NCI-H2196 treated with DMSO at 0.1 percent for 48 hours (cell line): ENCODE measurements at regions not wholly inside any gene's neighbourhood (a gene's known extent, or its start where the extent isn't known, plus 50 kb on each side); places are given as distances from the start of the nearest gene placed in this dataset.

Experiments
- DNase-seq: peaks from one replicate; lab custom pipeline; 2025; ENCODE audit not compliant: unreplicated experiment; lab: John Stamatoyannopoulos, UW

DNA sequence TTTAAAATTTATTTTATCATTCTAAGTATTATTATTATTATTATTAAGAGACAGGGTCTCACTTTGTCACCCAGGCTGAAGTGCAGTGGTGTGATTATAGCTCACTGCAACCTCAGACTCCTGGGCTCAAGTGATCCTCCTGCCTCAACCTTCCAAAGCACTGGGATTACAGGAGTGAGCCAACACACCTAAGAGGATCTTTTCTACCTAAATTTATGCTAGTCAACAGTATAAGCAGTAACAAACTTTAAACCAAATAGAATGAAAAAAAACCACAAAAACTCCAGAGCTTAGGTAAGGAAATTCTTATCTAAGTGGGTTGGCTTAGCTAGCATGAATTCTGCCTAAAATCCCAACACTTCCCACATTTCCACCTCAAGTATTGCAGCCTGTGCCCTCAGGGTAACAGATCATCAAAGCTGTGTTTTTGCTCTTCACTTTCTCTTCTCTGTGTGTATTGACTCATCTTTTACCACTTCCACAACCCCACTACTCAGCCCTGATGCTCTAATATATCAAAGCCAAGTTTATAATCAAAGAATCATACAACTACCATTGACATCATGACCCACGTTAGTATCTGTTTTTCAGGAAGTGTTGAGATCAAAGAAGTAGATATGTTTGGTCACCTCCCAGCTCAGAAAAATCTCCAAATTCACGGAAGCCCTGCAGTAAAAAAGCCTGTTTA is 93.7 kb upstream of the SPON1 start:
- DNase-seq = no peak

DNA sequence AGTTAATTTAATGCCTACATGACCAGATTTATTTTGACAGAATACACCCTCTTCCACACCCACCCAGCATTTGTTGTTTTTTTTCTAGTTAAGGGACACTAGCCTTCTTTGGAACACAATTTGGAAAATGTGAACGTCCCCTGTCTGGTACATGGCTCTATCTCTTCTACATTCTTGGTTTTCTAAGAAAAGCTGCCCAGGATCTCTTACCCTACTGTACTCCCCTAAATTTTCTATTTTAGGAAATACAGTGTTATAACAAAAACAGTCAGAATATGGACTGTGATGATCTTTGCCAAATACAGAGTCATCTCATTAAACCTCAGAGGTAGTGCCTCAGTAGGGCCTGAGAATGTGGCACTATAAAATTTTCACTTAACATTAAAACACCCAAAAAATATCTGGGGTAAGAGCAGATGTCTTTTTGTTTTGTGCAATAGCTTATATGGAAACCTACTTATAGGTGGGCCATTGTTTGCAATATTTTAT is 93.1 kb upstream of the SPON1 start:
- DNase-seq = no peak

DNA sequence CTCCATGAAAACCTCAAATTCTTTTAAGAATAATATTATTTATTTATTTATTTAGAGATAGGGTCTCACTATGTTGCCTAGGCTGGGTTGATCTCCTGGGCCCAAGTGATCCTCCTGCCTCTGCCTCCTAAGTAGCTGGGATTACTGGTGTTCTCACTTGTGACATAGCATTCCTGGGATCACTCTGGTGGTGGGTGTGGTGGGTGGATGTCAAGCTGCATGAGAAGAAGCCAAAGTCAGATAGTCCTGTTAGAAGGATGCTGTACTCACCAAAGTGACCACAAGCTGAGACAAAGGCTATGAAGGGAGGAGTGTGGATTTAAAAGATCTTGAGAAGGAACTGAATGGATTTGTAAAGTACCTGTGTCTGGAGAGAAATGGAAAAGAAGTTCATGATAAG is 87.9 kb upstream of the SPON1 start:
- no peak for DNase-seq

DNA sequence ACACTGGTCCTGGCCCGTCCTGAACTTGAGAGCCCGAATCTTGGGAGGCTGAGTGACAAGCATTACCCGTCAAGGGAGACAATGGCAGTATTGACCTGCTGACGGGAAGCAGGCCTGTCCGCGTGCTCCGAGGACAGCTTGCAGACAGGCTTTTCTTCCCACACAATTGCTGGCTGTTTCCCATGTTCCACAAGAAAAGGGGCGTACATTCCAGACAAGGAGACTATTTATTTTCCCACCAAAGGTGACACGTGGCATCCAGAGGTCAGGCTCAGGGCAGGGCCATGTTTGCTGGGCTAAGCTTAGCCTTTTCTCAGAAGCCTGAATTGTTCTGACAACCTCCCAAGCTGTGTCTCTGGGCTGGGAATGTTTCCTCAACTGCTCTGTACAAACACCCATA is 86.9 kb upstream of the SPON1 start:
- no peak for DNase-seq

DNA sequence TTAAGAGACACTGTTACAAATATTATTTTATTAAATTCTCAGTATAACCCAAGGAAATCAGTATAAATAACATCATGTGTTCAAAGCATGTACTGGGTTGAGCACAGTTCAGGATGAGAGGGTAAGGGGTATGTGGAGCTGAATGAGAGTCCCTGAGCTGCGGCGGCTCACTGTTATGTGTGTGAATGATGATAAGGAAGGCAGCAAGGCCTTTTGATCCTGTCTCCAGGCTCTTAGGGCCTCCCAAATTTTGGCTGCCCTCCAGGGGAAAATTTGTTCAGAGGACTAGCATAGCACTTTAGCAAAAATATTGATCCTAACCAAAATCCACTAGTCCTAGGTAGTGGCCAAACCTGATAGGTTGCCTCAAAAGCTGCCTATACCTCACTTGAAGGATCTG is 86.1 kb upstream of the SPON1 start:
- DNase-seq = no peak

DNA sequence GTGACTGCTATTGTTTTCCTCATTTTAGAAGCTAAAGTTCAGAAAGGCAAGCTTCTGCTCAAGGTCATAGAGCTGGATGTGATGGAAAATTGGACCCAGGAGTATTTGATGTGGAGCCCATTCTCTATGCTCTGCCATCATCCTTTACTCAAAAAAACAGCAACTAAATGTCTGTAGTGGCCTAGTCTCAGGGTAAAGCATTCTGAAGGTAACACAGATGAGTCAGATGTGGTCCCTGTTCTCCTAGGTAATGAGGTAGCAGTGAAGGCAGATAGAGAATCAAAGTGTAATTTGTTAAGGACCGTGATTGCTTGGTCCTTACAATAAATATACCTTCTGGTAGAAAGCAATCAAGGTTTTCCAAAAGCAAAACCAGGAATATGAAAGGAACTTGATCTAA is 84.4 kb upstream of the SPON1 start:
- no peak for DNase-seq

DNA sequence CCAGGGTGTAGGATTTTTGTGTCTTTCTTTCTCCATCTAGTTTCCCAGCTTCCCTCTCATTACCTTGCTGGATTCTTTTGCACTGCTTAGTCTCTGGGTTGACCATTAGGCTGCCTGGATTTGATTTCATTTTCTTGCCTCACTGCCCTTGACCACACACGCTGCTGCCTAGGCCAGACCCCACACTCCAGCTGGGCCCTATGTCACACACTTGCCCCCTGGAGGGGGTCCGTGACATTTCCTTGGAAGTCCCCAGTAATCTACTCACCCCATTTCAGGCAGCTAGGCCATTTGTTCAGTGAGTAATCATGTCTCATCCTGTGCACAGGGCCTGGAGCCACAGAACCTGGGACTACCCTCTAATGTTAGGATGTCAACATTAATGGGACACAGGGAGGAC is 81.9 kb upstream of the SPON1 start:
- DNase-seq = no peak

DNA sequence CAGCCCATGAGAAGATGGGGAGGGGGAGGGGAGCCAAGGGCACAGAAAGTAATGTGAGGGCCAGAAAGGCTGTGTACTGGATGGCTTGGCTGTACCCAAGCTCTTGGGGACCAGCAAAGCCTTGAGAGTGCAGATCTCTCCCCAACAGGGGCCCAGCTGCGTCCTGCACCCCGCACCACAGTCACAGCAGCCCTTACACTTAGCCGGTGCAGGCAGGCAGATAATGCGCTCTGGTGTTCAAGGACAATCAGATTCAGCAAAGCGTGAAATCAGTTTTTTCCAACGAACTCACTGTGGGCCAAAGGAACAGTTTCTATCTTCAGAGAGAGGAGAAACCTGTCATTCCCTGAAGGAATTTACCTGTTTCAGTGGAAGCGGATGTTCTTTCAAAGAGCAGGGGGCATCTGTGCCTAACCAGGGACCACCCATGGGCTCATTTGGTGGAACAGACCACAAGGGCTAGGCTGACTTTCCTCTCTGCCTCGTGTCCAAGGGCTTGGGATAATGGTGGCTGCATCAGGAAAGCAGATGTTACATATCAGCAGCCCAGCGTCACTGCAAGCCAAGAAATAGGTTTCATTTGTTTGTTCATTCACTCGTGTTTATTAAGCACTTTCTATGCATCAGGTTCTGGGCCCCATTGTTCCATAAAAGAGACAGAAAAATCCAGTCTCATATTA is 81.2 kb upstream of the SPON1 start:
- DNase-seq = no peak

DNA sequence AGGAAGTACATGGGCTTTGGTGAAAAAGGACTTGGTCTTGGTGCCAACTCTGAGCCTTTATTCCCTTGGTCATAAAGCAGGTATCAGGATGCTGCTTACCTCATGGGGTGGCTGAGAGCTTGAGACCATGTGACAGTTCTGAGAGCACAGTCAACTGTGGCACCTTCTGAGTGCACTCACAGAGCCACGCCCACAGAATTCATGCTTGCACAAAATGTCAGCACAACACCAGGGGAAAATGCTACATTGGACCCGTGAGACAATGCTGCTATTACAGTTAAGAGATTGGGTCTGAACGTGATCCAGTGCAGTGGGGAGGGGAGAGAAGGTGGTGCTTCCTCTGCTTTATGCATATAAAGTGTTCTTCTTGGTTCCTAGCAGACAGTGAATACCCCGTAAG is 79.5 kb upstream of the SPON1 start:
- DNase-seq = no peak

DNA sequence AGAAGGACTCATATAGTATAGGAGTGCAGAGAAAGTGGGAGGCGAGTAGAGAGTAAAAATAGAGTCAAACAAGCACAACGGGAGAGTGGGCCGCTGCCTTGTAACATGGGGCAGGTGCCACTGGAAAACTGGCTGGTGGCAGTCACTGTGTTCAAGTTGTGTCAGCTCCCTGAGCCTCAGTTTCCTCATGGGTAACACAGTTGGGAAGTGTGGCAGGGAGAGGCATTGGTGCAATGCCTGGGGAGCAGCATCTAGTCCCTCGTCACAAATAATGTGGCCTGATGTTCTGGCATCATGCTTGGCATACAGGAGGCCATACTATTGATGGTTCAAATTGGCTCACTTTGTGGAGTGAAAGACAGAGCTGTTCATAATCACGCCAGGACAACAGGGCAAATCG is 78.9 kb upstream of the SPON1 start:
- DNase-seq = no peak

DNA sequence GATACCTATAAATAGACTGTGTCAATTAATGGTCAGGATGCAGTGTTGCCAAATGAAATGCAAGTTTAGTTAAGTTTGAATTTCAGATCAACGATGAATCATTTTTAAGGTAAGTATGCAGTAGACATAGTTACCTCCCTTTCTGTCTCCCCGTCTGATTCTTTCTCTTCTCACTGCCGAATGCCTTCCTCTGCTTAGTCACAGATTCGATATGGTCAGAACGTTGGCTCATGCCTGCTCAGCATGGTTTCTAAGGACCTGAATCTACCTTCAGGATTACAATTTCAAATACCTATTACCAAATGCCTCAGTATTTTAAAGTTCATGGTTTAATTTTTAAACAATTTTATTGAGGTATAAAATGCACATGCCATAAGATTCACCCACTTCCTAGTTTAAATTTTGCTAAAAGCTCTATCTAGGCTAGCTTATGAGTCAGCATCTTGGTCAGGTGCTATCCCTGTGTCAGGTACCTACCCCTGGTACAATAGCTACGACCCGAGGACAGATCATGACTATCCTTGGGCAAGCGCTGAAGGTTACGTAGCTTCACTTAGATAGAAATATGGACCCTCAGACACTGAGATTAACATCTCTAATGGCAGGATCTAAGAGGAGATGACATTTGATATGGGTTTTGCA is 78.2 kb upstream of the SPON1 start:
- DNase-seq = no peak

DNA sequence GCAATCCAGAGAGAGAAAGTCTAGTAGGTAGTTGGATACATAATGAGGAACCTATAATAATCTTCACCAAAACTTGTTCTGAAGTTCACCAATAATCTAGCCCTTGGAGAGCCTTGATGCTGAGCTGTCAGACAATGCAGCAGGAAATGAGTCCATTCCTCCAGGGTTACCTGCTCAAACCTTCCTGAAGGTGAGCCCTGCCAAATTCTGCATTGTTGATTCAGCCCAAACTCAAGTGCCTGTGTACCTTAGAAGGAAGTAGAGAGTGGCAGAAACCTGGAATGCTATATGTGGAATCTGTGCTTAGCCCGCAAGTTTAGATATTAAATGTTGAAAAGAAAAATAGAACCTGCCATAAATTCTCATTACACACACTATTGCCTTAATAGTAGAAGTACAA is 77.4 kb upstream of the SPON1 start:
- DNase-seq = no peak

DNA sequence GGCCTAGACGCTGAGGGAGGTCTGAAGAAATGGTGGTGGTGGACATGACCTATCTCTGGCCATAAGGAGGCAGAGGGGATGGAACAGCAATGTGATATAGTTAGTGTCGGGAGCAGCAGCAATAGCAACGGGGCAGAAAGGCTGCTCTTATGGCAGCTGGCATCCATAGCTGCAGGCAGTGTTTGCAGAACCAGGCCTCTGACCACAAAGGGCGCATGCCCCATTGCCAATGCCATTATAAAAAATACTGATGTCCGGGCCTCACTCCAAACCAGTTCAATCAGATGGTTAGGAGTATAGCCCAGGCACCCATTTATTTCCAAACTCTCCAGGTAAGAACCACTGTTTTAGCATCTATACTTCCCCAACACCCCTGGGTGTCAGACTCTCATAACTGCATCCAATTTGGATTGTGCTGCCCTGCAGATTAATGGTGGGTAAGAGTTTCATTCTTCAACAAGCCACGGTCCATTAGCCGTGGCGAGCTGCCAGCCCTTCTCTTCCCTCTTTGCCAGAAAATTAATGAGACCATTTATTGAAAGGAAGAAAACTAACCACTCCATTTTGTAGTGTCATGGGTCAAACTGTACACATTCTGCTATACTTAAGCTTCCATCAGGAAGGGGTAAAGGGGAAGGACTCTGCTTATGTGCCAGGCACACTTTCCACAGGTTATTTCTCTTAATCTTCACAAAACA is 72.8 kb upstream of the SPON1 start:
- peak; percentile 95 for DNase-seq

DNA sequence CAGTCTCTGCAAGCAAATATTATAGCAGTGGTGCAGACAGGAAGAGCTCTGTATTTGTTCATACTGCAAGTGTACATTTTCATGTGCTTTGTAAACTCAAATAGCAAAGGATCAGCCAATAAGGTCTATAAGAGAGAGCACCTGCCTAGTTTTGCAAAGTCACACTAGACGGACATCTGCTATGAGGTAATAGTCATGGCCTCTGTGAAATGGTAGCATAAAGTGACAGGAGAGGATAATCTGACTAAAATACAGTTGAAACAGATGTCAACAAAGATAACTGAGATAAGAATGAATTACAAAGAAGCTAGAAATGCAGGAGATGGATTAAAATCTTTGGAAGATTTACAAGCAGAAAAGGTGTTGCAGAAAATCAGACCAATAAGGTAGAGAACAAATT is 70.6 kb upstream of the SPON1 start:
- DNase-seq = peak; percentile 84

DNA sequence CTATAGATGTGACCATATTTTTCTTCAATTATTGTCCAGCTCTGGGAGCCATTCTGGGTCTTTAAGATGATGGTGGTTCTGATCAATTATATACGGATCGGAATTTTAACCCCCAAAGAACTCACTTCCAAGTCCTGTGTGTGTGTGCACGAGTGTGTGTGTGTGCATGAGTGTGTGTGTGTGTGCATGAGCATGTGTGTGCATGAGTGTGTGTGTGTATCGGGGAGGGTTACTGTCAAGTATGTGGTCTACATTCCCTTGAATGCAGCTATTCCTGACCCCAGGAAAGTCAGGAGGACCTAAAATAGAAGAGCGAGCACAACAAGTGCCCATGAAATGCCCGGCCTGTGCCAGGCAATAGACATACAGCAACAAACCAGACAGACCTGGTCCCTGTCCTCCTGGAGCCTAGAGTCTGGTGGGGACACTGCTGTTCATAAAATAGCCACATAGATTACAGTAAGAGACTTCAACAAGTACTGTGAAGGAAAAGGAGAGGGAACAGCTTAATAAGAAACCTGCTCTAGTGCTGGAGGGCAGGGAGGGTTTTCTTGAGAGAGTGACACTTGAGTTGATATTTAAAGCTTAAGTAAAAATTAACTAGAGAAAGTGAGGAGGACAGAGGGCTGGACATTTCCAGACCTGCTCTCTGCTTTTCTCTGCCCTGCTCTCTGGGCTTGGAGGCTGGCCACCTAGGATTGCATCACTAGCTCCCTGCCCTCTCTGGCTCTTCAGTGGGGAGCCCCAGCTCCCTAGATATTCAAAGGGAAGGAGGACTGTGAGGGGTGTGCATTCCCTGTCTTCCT is 66.1 kb upstream of the SPON1 start:
- DNase-seq = no peak

DNA sequence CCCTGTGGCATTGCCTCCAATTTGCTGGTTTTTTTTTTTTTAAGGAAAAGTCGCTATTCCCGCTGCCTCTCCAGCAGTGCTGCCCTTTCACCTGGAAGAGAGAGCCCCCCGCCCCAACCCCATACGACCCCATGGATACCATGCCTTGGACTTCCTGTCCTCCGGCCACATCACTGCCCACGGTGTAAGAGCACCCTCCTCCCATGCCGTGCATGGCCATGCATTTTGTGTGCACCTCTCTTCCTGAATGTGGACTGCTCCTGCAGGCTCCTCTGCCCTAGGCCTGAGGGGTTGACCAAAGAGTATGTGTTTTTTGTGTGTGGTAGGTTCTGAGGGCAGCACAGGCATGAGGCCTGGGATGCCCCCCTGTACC is 65.6 kb upstream of the SPON1 start:
- no peak for DNase-seq

DNA sequence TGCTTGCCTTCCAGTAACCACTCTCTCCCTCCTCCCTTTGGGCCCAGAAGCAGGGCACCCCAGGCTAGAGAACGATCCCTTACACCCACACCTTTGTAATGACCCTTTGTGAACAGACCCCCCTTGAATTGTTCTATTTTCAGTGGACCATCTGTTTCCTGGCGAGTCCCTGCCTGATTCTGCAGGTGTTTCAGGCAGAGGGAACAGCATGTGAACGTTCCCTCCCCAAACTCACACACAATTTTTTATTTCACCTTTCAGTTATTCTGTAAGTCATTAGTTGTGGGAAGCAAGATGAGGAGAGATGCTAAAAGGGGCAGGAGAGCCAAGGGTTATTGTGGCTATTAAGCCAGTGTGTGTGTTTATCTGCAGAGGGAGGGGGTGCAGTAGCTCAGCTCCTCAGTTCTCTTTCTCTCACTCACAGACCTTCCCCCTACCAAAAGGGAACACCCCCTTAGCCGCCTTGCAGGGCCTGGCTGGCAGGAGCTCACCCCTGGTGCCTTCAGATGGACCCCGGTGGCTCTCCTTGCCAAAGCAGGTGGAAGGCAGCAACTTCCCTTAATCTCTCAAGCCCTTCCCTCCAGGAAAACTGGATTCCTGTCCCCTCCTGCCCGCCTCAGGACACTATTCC is 64.8 kb upstream of the SPON1 start:
- DNase-seq = no peak

DNA sequence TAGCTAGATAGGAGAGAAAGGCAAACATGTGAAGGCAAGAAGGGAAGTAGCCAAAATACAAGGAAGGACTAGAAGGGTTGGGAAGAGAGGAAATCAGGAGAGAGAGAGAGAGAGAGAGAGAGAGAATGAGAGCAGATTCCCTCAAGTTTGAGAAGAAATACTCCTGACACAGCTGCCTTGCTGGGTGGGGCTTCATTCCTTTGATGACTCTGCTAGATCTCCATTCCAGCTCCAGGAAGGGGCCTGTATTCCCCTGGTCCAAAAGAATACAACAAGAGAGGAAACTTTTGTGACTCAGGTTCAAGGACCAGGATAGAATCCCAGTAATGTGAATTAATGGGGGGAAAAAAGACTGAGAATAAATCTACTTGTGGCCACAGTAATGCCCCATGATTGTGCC is 62.9 kb upstream of the SPON1 start:
- DNase-seq = no peak

DNA sequence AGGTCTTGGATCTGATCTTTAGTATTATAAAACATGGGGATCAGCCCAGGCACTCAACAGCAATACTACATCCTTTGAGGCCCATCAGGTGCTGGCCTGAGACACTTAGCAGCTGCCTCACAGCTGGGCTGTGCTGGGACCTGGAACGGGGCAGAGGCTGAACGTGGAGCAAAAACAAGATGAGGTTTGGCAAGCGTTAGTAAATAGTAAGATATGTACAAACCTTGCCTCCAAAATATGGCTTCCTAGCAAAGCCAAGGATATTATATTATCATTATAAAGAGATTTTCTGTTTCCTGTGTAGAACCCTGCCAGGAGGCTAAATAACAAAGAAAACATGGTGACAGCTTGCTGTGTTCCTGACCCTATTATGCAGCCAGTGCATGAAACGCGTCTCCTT is 60.0 kb upstream of the SPON1 start:
- DNase-seq = no peak

DNA sequence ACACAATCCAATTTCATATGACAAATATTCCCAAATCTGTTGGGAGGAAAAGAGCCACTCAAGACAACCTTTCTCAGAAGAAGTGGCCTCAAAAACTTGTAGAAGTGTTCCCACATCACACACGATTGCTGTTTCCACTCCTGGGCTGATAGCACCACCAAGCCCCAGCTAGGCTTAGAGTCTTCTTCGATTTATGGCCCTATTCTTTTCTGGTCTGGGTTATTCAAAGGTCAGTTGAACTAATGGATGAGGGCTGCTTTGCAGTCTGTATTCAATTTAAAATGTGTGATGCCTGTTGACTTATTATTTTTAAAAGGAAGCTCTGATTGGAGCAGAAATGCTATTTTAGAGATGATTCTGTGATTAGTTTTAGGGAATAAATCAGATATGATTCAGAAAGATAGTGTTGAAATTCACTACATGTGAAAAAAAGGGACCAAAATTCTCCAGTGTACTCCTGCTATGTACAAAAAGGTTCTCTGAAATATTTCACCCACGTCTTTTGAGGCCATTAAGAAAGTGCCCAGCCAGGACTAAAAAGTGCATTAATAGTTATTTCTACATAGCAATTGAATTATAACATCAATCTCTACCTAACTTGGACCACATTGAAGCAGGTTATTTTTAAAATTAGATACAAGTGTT is 57.3 kb upstream of the SPON1 start:
- no peak for DNase-seq
